NCI-H2196 (cell line): ENCODE measurements at regions not wholly inside any gene's neighbourhood (a gene's known extent, or its start where the extent isn't known, plus 50 kb on each side); places are given as distances from the start of the nearest gene placed in this dataset.
"Not testable (repeated sequence)": the region's sequence is repeated elsewhere in the genome, so short reads cannot be mapped to it uniquely, and the experiment has no call there.

Source experiments
- DNase-seq: peaks from one replicate; lab custom pipeline; 2025; ENCODE audit not compliant: unreplicated experiment; lab: John Stamatoyannopoulos, UW

DNA sequence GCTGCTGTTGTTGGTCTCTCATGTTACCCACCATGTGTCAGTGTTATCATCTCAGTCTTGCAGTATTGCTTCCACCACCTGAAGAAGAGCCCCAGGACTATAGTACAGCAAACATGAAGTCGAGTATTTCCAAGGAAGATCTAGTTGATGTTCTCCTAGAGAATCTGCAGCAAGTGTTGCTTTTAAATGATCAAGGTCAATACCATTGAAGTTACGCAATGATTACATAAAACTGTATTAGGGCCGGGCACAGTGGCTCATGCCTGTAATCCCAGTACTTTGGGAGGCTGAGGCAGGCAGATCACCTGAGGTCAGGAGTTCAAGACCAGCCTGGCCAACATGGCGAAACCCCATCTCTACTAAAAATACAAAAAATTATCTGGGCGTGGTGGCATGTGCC, 173.9 kb downstream of the TJP1 start:
- not testable (repeated sequence) for DNase-seq

- no peak for DNase-seq
Measured at GRCh38 chr15:29645841-29646240, 176.4 kb downstream of the TJP1 start.

DNA sequence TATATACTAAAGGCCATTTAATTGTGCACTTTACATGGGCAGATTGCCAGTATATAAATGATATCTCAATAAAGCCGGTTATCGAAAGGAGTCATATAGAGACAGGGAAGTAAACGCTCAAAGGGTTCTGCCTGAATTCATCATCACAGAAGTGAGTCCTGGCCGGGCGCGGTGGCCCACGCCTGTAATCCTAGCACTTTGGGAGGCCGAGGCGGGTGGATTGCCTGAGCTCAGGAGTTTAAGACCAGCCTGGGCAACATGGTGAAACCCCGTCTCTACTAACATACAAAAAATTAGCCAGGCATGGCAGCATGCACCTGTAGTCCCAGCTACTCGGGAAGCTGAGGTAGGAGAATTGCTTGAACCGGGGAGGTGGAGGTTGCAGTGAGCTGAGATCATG, 177.9 kb downstream of the TJP1 start:
- DNase-seq, result not testable (repeated sequence)

DNA sequence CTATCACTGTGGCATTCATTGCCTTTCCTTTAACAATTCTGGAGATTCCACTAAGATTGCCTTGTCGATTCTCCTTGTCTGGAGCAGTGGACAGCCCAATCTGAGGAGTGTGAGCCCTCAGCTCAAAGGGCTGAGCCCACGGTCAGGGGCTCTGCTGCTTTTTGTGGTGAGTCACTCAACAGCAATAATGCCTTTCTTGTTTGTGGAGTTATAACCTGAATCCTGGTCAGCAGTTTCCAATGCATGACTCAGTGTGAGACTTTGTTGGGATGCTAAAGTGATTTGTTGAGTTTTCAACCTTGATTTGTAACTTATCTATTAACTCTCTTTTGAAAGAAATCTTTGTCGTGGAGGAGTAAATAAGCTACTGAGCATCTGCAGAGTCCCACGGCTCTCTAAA, 183.5 kb downstream of the TJP1 start:
- DNase-seq, result no peak

- no peak for DNase-seq
Measured at GRCh38 chr15:29638011-29638410, 184.3 kb downstream of the TJP1 start.

GRCh38 chr15:29637555-29637954, 184.7 kb downstream of the TJP1 start:
- DNase-seq, result no peak

GRCh38 chr15:29636921-29637320, 185.3 kb downstream of the TJP1 start:
- DNase-seq, result no peak

DNA sequence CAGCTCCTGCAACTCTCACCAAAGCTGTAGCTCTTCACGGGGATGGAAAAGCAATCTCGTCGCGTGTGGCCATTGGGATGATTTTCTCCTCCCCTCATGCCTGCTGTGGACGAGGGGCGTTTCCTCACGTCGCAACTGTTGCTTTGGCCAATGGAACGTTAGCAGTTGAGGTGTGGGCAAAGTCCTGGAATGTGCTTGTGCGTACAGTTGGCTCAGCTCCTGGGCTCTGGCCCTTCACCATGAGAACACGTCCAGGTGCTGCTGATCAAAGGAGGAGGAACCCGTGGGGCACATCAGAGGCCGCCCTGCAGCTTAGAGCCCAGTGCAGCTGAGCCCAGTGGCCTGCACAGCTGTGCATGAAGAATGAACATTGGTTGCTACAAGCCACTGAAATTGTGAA, 186.1 kb downstream of the TJP1 start:
- no peak for DNase-seq

GRCh38 chr15:29635513-29636098, 186.7 kb downstream of the TJP1 start:
- no peak for DNase-seq

DNA sequence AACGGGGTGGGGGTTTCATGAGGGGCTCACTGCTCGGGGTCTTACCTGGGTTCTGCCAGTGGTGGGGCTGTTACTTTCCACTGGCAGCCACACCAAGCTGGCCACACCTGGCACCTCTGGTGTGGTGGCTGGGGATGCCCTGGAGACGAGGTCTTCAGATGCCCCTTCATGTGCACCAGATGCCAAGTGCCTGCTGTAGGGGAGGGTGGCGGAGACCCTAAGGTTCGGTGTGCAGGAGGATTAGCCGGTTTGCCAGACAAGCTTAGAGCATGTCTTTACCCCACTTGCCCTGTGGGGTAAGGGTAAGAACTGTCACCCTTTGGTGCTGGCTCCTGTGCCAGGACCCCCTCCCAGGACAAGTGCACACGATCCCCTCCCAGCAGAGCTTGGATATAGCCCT, 188.3 kb downstream of the TJP1 start:
- no peak for DNase-seq

DNA sequence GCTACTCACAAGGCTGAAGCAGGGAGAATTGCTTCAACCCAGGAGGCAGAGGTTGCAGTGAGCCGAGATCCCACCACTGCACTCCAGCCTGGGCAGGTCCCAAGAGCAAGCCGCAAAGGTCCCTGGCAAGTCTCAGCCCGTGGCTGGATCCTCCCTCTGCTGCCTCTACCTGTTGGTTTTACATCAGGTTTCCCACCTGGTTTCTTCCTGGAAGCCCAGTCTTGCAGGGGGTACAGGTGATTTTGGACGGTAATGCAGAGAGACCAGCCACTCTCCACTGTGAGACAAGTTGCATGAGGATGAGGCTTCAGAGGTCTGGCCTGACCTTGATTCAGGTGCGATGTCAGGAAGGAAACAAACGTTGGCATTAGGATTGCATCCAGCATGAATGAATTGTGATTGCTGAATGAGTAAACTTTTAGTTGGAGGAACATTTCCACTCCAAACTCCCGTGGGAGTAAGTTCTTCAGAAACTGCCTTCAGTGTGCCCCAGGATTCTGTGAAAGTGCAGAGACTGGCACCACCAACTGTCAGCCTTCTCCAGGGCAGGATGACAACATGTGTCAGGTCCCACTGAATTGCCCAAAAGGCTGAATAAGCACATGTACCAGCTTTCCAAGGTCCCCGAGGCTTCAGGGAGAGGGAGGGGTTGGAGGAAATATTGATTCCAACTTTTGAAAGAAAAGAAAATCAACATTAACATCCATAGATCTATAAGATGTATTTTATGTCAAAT, 189.4 kb downstream of the TJP1 start:
- DNase-seq, result no peak

DNA sequence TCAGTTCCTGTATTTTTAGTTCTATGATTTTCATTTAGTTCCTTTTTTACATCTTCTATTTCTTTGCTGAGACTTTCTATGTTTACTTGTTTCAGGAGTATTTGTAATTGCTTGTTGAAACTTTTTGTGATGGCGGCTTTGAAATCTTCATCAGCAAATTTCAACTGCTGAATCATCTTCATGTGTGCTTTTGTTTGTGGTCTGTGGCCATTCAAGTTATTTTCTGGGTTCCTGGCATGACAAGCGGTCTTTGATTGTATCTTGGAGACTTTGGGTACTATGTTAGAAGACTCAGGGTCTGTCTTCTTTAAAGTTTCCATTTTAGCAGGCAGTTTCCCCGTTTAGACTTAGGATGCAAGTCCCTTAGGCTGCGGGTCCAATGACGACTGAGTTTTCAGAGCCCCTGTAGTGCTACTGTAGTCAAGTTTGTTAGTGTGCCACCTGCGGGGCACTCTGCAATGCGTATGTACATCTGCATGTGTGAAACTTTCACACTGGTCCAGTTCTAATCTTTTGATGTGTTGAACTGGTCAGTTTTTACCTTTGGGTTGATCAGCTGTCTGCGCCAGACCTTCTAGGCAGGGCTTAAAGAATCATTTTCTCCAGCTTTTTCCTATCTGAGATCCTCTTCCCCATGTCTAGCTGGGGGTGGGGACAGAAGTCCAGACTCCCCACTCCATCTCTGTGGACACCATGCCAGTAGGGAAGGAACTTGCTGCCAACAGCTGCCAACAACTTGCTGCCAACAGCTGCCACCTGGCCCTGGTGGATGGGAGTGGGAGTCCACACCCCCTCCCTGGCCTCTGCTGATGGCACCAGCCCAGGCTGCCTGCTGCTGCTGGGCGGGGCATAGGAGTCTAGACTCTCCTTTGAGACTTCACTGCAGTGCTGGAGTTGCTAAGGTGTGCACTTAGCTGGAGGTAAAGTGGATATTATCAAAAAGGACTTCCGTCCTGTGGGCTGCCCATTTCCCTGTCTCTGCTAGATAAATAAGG, 190.9 kb downstream of the TJP1 start:
- DNase-seq, result no peak

GRCh38 chr15:29624271-29624670, 198.0 kb downstream of the TJP1 start:
- no peak for DNase-seq

GRCh38 chr15:29623116-29623639, 199.1 kb downstream of the TJP1 start:
- DNase-seq, result no peak

- DNase-seq, result no peak
Measured at GRCh38 chr15:29622637-29623036, 199.6 kb downstream of the TJP1 start.

DNA sequence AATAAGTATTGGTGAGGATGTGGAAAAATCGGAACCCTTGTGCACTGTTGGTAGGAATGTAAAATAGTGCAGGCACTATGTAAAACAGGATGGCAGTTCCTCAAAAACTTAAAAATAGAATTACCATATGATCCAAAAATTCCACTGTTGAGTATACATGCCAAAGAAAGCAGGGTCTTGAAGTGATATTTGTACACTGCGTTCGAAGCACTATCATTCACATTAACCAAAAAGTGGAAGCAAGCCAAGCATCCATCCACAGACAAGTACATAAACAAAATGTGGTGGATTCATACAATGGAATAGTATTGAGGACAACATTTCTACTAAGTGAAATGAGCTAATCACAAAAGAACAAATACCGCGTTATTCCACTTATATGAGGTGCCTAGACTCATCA, 200.7 kb downstream of the TJP1 start:
- DNase-seq, result no peak

GRCh38 chr15:29618586-29618985, 203.7 kb downstream of the TJP1 start:
- no peak for DNase-seq

DNA sequence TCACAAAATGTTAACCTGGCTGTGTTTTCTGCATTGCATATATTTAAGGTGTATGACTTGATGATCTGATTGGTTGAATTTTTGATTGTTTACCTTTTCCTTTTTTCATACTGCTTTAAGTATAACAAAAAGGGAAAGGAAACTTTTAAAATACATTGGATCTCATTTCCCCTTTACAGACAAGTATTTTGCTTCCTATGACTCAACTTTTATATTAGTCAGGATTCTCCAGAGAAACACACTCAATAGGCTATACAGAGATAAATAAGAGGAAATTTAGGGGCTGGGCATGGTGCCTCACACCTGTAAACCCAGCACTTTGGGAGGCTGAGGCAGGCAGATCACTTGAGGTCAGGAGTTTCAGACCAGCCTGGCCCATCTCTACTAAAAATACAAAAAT, 205.8 kb downstream of the TJP1 start:
- no peak for DNase-seq

GRCh38 chr15:29615791-29616190, 206.5 kb downstream of the TJP1 start:
- no peak for DNase-seq

DNA sequence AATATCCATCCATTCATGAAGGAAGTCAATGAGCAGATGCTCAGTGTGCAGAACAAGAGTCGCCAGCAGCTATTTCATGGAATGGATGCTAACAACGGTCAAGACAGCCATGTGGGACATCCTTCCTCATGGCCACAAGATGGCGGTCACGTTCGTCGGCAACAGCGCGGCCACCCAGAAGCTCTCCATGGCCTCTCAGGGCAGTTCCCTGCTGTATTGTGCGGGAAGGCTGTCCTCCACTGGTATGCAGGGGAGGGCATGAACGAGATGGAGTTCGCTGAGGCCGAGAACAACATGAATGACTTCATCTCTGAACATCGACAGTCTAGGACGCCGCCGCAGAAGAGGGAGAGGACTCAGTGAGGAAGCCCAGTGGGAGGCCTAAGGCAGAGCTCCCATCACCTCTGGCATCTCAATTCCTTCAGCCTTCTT, 208.3 kb downstream of the TJP1 start:
- DNase-seq, result no peak

- no peak for DNase-seq
Measured at GRCh38 chr15:29612701-29613100, 209.6 kb downstream of the TJP1 start.
